ENCODE measurements at regions not wholly inside any gene's neighbourhood (a gene's known extent, or its start where the extent isn't known, plus 50 kb on each side); places are given as distances from the start of the nearest gene placed in this dataset. TPM values are rescaled to one million over a fixed set of nuclear protein-coding genes. Genes with fewer than 3 reads are reported as not detected.

DNA sequence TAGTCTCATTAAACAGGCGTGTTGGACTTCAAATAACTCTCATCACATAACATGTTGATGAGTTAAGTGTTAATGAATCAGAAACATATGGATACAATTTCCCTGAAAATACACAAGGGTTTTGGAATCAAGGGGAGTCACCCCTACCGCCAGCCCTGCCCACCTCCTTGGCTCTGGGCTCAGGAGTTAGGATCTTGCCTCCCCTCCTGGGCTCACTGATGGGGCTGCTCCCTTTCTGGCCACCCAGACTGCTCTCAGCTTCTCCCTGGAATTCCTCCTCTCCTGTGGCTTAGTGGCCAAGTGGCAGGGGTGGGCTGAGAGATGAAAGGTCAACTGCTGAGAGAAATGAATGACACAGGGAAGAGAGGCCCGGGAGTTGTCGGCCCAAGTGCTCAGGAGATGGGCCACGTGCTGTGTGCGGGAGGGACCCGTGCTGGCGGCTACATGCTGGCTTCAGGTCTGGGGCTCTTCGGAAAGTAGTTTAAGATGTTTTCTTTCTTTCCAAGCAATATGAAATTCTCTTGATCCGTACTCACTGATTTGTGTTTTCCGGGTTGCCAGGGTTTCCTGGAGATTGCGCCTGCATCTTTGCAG lies 55.8 kb upstream of the TNP1 start:
- H3K36me3 ChIP-seq (ENCODE audit: insufficient read depth, low read length), result no peaks in the 10 kb centered on the region
- no peak overlapping the region for H3K4me2 ChIP-seq (ENCODE audit: low read length)
- H3K27me3 ChIP-seq (ENCODE audit: control insufficient read depth, insufficient read depth, low read length), result no peaks in the 10 kb centered on the region
- peaks cover 14% of the 10 kb centered on the region for H3K4me1 ChIP-seq (ENCODE audit: control insufficient read depth, insufficient read depth, low read length)
- no peaks in the 10 kb centered on the region for H3K9me3 ChIP-seq (replicated peaks; ENCODE audit: low read length)
- no peak overlapping the region for H3K4me3 ChIP-seq (ENCODE audit: low read length)
- no peak overlapping the region for H3K9ac ChIP-seq (ENCODE audit: low read depth, low read length)

GRCh38 chr2:216914491-216914890 lies 54.6 kb upstream of the TNP1 start:
- H3K36me3 ChIP-seq (ENCODE audit: insufficient read depth, low read length), result no peaks in the 10 kb centered on the region
- H3K4me1 ChIP-seq (ENCODE audit: control insufficient read depth, insufficient read depth, low read length), result peaks cover 14% of the 10 kb centered on the region
- H3K27me3 ChIP-seq (ENCODE audit: control insufficient read depth, insufficient read depth, low read length), result no peaks in the 10 kb centered on the region
- H3K4me3 ChIP-seq (ENCODE audit: low read length), result no peak overlapping the region
- H3K9ac ChIP-seq (ENCODE audit: low read depth, low read length), result no peak overlapping the region
- H3K4me2 ChIP-seq (ENCODE audit: low read length), result no peak overlapping the region
- no peaks in the 10 kb centered on the region for H3K9me3 ChIP-seq (replicated peaks; ENCODE audit: low read length)

DNA sequence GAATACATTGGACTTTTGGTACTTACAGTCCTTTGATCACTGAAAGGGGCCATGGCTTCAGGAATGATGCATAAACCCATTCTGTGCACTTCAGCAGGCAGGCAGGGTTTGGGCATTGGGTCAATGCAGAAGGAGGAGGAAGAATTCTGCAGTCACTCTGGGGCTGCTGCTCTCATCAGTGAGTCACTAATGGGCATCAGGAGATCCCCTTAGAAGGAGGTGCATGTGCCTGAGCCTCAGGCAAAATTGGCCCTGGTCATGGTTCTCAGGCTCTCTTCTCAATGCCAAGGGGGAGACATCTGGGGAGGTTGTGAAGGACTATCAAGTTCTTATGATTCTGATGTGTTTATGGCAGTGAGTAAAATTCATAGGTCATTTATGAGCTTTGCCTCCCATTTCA lies 52.0 kb upstream of the TNP1 start:
- Histone ChIP-seq H3K9ac (ENCODE audit: low read depth, low read length) (no peak overlapping the region), H3K4me2 (ENCODE audit: low read length) (no peak overlapping the region), H3K4me3 (ENCODE audit: low read length) (no peak overlapping the region), H3K27me3 (ENCODE audit: control insufficient read depth, insufficient read depth, low read length) (no peaks in the 10 kb centered on the region), H3K9me3 (replicated peaks; ENCODE audit: low read length) (no peaks in the 10 kb centered on the region), H3K4me1 (ENCODE audit: control insufficient read depth, insufficient read depth, low read length) (no peaks in the 10 kb centered on the region), H3K36me3 (ENCODE audit: insufficient read depth, low read length) (no peaks in the 10 kb centered on the region)

- Histone ChIP-seq H3K9me3 (replicated peaks; ENCODE audit: low read length) (no peaks in the 10 kb centered on the region), H3K27me3 (ENCODE audit: control insufficient read depth, insufficient read depth, low read length) (no peaks in the 10 kb centered on the region), H3K4me3 (ENCODE audit: low read length) (no peak overlapping the region), H3K36me3 (ENCODE audit: insufficient read depth, low read length) (no peaks in the 10 kb centered on the region), H3K9ac (ENCODE audit: low read depth, low read length) (no peak overlapping the region), H3K4me2 (ENCODE audit: low read length) (no peak overlapping the region), H3K4me1 (ENCODE audit: control insufficient read depth, insufficient read depth, low read length) (no peaks in the 10 kb centered on the region)
Observed at GRCh38 chr2:216911008-216911407, 51.1 kb upstream of the TNP1 start.

- H3K4me1 ChIP-seq (ENCODE audit: control insufficient read depth, insufficient read depth, low read length), result no peaks in the 10 kb centered on the region
- no peaks in the 10 kb centered on the region for H3K9me3 ChIP-seq (replicated peaks; ENCODE audit: low read length)
- no peak overlapping the region for H3K9ac ChIP-seq (ENCODE audit: low read depth, low read length)
- no peaks in the 10 kb centered on the region for H3K27me3 ChIP-seq (ENCODE audit: control insufficient read depth, insufficient read depth, low read length)
- no peak overlapping the region for H3K4me3 ChIP-seq (ENCODE audit: low read length)
- no peaks in the 10 kb centered on the region for H3K36me3 ChIP-seq (ENCODE audit: insufficient read depth, low read length)
- H3K4me2 ChIP-seq (ENCODE audit: low read length), result no peak overlapping the region
Observed at GRCh38 chr2:216909541-216910210, 49.8 kb upstream of the TNP1 start.

Small RNA genes in the stretch of these regions (small RNA-seq; reads per million reads assigned to genes)
- not detected for gene RF01983

All from skeletal muscle satellite cell (primary cell).